SU-DHL-6 (cell line): ENCODE measurements at regions not wholly inside any gene's neighbourhood (a gene's known extent, or its start where the extent isn't known, plus 50 kb on each side); places are given as distances from the start of the nearest gene placed in this dataset.

Experiments
- CTCF ChIP-seq: fragments of 200-600 bp; sonication (generic); IDR thresholded peaks from one replicate; pipeline ENCODE4 v1.5.1; 2017; ENCODE audit warnings: antibody characterized with exemption, mild to moderate bottlenecking, low read length, moderate library complexity; ENCODE audit not compliant: insufficient read depth, poor library complexity, severe bottlenecking
- EZH2phosphoT487 ChIP-seq: fragments of 200-600 bp; sonication (generic), shearing (Covaris generic); conservative IDR thresholded peaks from 2 replicates; pipeline ENCODE4 v1.6.1; 2018; ENCODE audit warnings: mild to moderate bottlenecking, antibody characterized with exemption, low read length, moderate library complexity, mixed read lengths

- TF ChIP-seq CTCF (no peak), EZH2phosphoT487 (no peak)
Observed at GRCh38 chr5:154593071-154593470, 115.0 kb upstream of the HAND1 start.
